Endothelial cell of umbilical vein (primary cell): ENCODE measurements at regions not wholly inside any gene's neighbourhood (a gene's known extent, or its start where the extent isn't known, plus 50 kb on each side); places are given as distances from the start of the nearest gene placed in this dataset.
A peak's percentile ranks its signal among the peaks of the same experiment; 100 is the strongest.

Experiments used
- BruUV-seq: library from RNA; stranded (reverse); fragments of 400-500 nt; replicated peaks from 2 replicates; lab custom pipeline; 2021; lab: Mats Ljungman, UMichigan
- CTCF ChIA-PET: fragments of 300-600, 350-600 bp; sonication (Branson Sonifier 250); formaldehyde crosslinking; loops from one replicate; lab custom pipeline; 2021; ENCODE audit warnings: antibody characterized with exemption, inconsistent platforms; lab: Charles Lee
- POLR2A ChIA-PET: fragments of 300-600, 350-600 bp; sonication (Branson Sonifier 250); formaldehyde crosslinking; loops from one replicate; lab custom pipeline; 2021; ENCODE audit warnings: antibody characterized with exemption, inconsistent platforms; lab: Charles Lee
- DNase-seq: peaks from one replicate; pipeline ENCODE4 v3.0.0-alpha.2; 2011; ENCODE audit warnings: low read depth, low spot score
- FAIRE-seq: peaks from 2 replicates; lab custom pipeline; 2011; peaks lifted over from hg19 to GRCh38; lab: Jason Lieb, UNC
- H2AFZ ChIP-seq: 2 replicates; pipeline ENCODE4 v1.6.0; 2012; ENCODE audit warnings: low read depth, low read length, control low read depth, inconsistent platforms
- H3K27ac ChIP-seq: 2 replicates; pipeline ENCODE4 v1.5.1; 2011; ENCODE audit warnings: low read depth, mild to moderate bottlenecking, control low read depth, low read length, moderate library complexity; ENCODE audit not compliant: insufficient read depth
- H3K27me3 ChIP-seq, 2 experiments: 2 replicates each; pipeline versions ENCODE4 v1.6.0 to v1.6.1; 2011; ENCODE audit warnings: low read length in 2 of 2, mixed read lengths in 1 of 2; ENCODE audit not compliant: control insufficient read depth in 2 of 2, insufficient read depth in 2 of 2
- H3K36me3 ChIP-seq, 2 experiments: 2 replicates in 1 of 2; 3 replicates in 1 of 2; pipeline ENCODE4 v1.5.1; 2011; ENCODE audit warnings: low read length in 2 of 2, mild to moderate bottlenecking in 1 of 2, moderate library complexity in 1 of 2; ENCODE audit not compliant: control insufficient read depth in 2 of 2, insufficient read depth in 2 of 2; ENCODE audit errors: extremely low read depth in 1 of 2
- H3K4me1 ChIP-seq: 3 replicates; pipeline ENCODE4 v1.5.1; 2011; ENCODE audit warnings: mild to moderate bottlenecking, low read length; ENCODE audit not compliant: control insufficient read depth, insufficient read depth; ENCODE audit errors: extremely low read depth
- H3K4me2 ChIP-seq: 2 replicates; pipeline ENCODE4 v1.6.1; 2011; ENCODE audit warnings: low read length, control low read depth, mixed read lengths; ENCODE audit not compliant: insufficient read depth
- H3K4me3 ChIP-seq, 3 experiments: fragments of 200-600 bp in 1 of 3; sonication (generic), shearing (Covaris generic) in 1 of 3; replicated peaks in 1 of 3; 2 replicates each; pipeline ENCODE4 v1.5.1; 2011 to 2016; ENCODE audit warnings: control low read depth in 3 of 3, low read length in 3 of 3, mild to moderate bottlenecking in 2 of 3, inconsistent platforms in 1 of 3, low read depth in 1 of 3, moderate library complexity in 1 of 3; ENCODE audit not compliant: insufficient read depth in 1 of 3
- H3K79me2 ChIP-seq: 2 replicates; pipeline ENCODE4 v1.6.0; 2012; ENCODE audit warnings: low read length, inconsistent platforms; ENCODE audit not compliant: control insufficient read depth, insufficient read depth
- H3K9ac ChIP-seq: replicated peaks from 2 replicates; pipeline ENCODE3; 2011; ENCODE audit warnings: low read length, control low read depth; ENCODE audit not compliant: insufficient read depth; ENCODE audit errors: extremely low read depth
- H3K9me1 ChIP-seq: replicated peaks from 3 replicates; pipeline ENCODE4 v1.6.0; 2011; ENCODE audit warnings: mild to moderate bottlenecking, low read length; ENCODE audit not compliant: control insufficient read depth, insufficient read depth; ENCODE audit errors: extremely low read depth
- H3K9me3 ChIP-seq: replicated peaks from 2 replicates; pipeline ENCODE4 v1.5.1; 2012; ENCODE audit warnings: low read length, inconsistent platforms; ENCODE audit not compliant: control insufficient read depth, insufficient read depth
- H4K20me1 ChIP-seq: replicated peaks from 2 replicates; pipeline ENCODE3; 2011; ENCODE audit warnings: mild to moderate bottlenecking, low read length; ENCODE audit not compliant: control insufficient read depth, insufficient read depth; ENCODE audit errors: extremely low read depth
- EZH2 ChIP-seq: IDR thresholded peaks from 2 replicates; pipeline ENCODE4 v1.6.1; 2012; ENCODE audit warnings: borderline replicate concordance, low read depth, mild to moderate bottlenecking, moderate library complexity, low read length, inconsistent platforms; ENCODE audit not compliant: severe bottlenecking
- FOS ChIP-seq: IDR thresholded peaks from 2 replicates; pipeline ENCODE4 v1.6.1; 2011; ENCODE audit warnings: mild to moderate bottlenecking, low read length, moderate library complexity, borderline replicate concordance; ENCODE audit not compliant: insufficient read depth
- GATA2 ChIP-seq: IDR thresholded peaks from 2 replicates; pipeline ENCODE4 v1.7.0; 2011; ENCODE audit warnings: low read depth, mild to moderate bottlenecking, moderate library complexity, mixed read lengths, low read length; ENCODE audit not compliant: insufficient read length, insufficient read depth
- JUN ChIP-seq: IDR thresholded peaks from 2 replicates; pipeline ENCODE4 v1.6.1; 2011; ENCODE audit warnings: borderline replicate concordance, low read depth; ENCODE audit not compliant: insufficient read length, insufficient read depth
- MAX ChIP-seq: IDR thresholded peaks from 2 replicates; pipeline ENCODE4 v1.6.1; 2011; ENCODE audit not compliant: insufficient read depth, insufficient read length
- MYC ChIP-seq: IDR thresholded peaks from one replicate; pipeline ENCODE4 v1.6.1; 2011; ENCODE audit warnings: mild to moderate bottlenecking, low read depth, low read length
- POLR2A ChIP-seq: IDR thresholded peaks from 2 replicates; pipeline ENCODE4 v1.6.1; 2012; ENCODE audit warnings: low read depth, mild to moderate bottlenecking, control low read depth, low read length
- POLR2AphosphoS5 ChIP-seq: IDR thresholded peaks from 2 replicates; pipeline ENCODE4 v1.6.1; 2012; ENCODE audit warnings: low read depth, mild to moderate bottlenecking, control low read depth, low read length, moderate library complexity; ENCODE audit not compliant: insufficient read depth
- dilution Hi-C: fragments of 300-500 bp; cut with MboI; formaldehyde crosslinking; loops from one replicate; pipeline ENCODE4 v1.15.0; 2019; ENCODE audit warnings: low sequenced_read_pairs; ENCODE audit not compliant: extremely low pct_ligation_motif_present
- intact Hi-C: fragments of 100-400 bp; cut with micrococcal nuclease; formaldehyde crosslinking; loops from one replicate; pipeline ENCODE4 v1.10.0; 2022
- TF ChIP-seq, protein P1 (sequence below), 2 donors: IDR thresholded peaks; 1 replicate in 1 of 2; 2 replicates in 1 of 2; pipeline ENCODE4 v1.5.1; 2011; ENCODE audit warnings: low read length in 2 of 2, mild to moderate bottlenecking in 2 of 2, moderate library complexity in 2 of 2, control low read depth in 1 of 2, inconsistent platforms in 1 of 2, low read depth in 1 of 2; ENCODE audit not compliant: insufficient read depth in 1 of 2; ENCODE audit errors: extremely low read depth in 1 of 2

DNA sequence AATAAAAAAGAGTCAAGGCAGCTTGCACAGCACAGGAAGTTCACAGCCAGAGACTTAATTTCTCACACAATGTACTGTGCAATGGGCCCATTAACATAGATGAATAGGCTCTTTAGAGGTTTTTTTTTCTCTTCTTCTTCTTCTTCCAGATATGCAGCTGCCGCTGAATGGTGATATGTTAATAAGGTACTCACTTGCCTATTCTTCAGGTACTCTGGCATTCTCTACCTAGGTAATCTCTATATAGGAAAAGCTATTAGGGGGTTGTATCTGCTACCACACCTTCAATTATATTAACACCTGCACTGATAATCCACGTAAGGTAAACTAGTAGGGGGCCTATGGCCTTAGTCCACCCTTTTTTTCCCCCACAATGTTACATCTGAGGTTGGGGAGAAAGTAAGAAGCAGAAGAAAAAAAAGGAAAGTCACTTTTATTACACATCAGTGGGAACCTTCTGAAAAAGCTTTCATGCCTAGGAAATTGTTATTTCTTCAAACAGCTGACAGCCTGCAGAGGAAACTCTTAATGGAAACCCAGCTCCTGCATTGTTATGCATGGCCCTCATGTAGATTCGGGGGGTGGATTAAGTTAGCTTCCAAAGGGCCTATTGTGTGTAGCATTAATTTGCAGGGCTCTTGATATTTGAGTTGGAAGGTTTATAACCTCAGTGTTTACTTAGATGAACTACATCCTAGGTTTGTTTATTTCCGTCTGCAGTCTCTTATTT is 525.5 kb downstream of the ZIC1 start:
- Histone ChIP-seq H3K36me3 (no peaks in the 10 kb centered on the region), H3K4me1 (peaks cover 10% of the 10 kb centered on the region), H3K9me3 (no peaks in the 10 kb centered on the region), H4K20me1 (no peaks in the 10 kb centered on the region), H3K4me3 (no peak overlapping the region), H3K27me3 (no peaks in the 10 kb centered on the region), H3K9me1 (no peaks in the 10 kb centered on the region), H3K4me2 (no peak overlapping the region), H3K27ac (no peak overlapping the region), H3K79me2 (no peaks in the 10 kb centered on the region), H3K9ac (no peak overlapping the region), H2AFZ (peak overlapping the region; percentile 30)
- ChIA-PET POLR2A (no interaction called here), CTCF (interaction anchor here (0.8 to 2.3 kb wide), 2 partner anchors 11 to 22 kb away, joined by 3 to 8 read pairs; no protein-coding TSS in a partner anchor)
- TF ChIP-seq, protein P1, sequence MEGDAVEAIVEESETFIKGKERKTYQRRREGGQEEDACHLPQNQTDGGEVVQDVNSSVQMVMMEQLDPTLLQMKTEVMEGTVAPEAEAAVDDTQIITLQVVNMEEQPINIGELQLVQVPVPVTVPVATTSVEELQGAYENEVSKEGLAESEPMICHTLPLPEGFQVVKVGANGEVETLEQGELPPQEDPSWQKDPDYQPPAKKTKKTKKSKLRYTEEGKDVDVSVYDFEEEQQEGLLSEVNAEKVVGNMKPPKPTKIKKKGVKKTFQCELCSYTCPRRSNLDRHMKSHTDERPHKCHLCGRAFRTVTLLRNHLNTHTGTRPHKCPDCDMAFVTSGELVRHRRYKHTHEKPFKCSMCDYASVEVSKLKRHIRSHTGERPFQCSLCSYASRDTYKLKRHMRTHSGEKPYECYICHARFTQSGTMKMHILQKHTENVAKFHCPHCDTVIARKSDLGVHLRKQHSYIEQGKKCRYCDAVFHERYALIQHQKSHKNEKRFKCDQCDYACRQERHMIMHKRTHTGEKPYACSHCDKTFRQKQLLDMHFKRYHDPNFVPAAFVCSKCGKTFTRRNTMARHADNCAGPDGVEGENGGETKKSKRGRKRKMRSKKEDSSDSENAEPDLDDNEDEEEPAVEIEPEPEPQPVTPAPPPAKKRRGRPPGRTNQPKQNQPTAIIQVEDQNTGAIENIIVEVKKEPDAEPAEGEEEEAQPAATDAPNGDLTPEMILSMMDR (IDR thresholded peaks at IDR 0.05; ENCODE audit: extremely low read depth in 1 of 2, insufficient read depth in 1 of 2, low read depth in 1 of 2, low read length in 2 of 2), result no peak
- TF ChIP-seq MYC (no peak), FOS (no peak), EZH2 (no peak), GATA2 (no peak), POLR2AphosphoS5 (no peak), JUN (no peak), POLR2A (no peak), MAX (no peak)
- DNase-seq, result peak; percentile 54
- dilution Hi-C loops (no loop called here), intact Hi-C loops (no loop called here)
- BruUV-seq, result no TSS peak
- no peak for FAIRE-seq
